ENCODE measurements at regions not wholly inside any gene's neighbourhood (a gene's known extent, or its start where the extent isn't known, plus 50 kb on each side); places are given as distances from the start of the nearest gene placed in this dataset.

DNA sequence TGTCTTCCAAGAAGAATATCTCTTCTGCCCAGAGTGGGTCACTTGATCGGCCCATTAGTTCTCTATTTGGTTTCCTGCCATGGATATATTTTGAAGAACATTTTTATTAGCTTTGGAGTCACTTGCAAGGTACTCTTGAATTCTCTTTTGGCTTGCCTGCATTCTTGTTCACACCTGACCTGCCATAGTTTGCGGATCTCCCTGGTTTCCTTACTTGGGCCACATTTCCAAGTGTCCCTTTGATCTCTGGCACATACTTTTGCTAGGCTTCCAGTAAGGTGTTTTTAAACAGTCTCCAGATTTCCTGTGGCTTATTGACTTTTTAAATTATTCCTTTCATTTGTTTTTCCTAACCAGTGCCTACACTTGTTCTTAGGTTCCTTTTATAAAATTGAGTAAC, 488.5 kb upstream of the MDFIC2 start:
- DNase-seq (ENCODE audit: low read depth) = no peak

GRCh38 chr3:70789878-70790277, 477.4 kb upstream of the MDFIC2 start:
- no peak for DNase-seq (ENCODE audit: low read depth)

- DNase-seq (ENCODE audit: low read depth) = no peak
Observed at GRCh38 chr3:70780790-70781189, 468.4 kb upstream of the MDFIC2 start.

GRCh38 chr3:70779296-70779695, 466.9 kb upstream of the MDFIC2 start:
- DNase-seq (ENCODE audit: low read depth) = no peak

DNA sequence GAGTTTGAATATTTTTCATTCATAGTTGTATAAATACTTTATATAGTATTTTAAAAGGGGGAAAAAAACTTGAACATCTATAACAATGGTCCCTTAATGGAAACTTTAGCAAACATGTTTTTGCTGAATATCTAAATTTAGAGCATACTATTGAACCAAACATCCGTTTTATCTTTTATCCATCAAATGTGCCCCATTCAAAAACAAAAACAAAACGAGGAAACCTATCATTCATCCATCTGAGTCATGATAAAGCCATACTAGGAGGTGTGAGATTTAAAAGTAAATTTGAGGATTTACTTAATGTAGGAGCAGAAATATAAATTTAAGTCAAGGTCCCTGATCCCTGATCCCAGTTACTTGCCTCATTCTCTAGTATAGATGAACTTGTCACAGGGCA, 463.6 kb upstream of the MDFIC2 start:
- no peak for DNase-seq (ENCODE audit: low read depth)

DNA sequence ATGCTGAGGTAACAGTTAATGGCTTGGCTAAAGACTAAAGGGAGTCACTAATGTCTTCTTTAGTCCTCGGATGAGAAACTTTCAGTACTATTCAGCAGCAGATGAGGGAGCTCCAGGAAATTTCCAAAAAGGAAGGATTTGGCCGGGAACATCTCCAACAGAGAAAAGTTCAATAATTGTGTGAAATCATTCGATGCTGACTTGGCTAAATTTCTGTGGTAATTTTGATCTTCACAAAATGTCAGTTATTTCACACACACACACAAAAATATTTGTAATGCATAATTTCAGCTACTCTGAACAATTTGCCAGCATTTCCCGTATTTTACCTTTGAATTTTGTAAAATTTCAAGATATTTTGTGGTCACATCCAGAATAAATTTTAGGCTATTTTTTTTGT, 462.8 kb upstream of the MDFIC2 start:
- DNase-seq (ENCODE audit: low read depth) = no peak

DNA sequence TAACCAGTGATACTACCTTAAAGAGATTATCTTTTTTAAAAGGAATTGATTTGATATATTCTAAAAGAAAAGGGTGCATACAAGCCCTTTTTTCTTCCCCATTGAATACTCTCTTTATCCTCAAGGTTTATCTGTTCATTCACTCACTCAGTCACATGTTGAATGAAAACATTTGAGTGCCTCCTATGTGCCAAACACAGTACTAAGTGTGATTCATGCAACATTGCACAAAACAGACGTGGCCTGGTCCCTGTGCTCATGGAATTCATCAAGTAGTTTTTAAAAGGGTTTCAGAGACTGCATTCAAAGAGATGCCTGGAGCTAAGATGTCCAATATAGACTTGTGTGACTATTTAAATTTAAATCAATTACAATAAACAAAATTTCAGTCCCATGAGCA, 462.2 kb upstream of the MDFIC2 start:
- DNase-seq (ENCODE audit: low read depth) = no peak

- no peak for DNase-seq (ENCODE audit: low read depth)
Observed at GRCh38 chr3:70771426-70772147, 459.1 kb upstream of the MDFIC2 start.

- no peak for DNase-seq (ENCODE audit: low read depth)
Observed at GRCh38 chr3:70770650-70771049, 458.2 kb upstream of the MDFIC2 start.

DNA sequence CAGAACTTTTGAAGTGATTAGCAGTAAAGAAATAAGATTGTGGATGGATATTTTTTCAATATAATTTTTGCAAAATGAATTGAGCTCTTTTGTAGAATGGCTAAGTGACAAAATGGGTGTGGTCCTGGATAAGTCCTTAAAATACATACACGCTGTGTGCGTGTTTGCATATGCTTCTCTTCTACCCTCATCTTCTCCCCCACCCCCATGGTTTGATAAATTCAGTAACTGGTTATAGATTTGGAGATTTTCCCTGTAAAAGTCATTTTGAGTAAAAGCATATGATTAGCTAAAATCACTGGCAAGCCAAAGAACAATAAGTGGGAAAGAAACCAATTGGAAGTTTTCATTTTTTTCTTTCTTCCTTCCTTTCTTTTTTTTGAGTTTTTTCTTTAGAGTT, 453.9 kb upstream of the MDFIC2 start:
- no peak for DNase-seq (ENCODE audit: low read depth)

DNA sequence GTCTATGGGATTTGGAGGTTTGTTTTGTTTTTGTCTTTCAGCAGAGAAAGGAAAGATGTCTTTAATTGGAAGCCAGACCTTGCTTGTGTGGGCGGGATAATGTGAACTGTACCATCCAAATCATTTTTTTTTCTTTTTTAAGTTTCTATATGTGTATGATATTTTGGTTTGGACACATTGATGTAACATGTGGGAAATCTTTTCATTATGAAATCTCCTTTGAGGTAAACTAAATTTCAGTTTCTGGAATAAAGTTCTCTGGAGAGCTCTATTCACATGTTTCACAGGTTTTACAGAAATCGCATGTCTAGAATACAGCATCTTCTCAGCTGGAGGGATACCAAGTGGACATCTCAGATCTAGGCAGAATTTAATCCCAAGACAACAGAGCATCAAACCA, 451.5 kb upstream of the MDFIC2 start:
- no peak for DNase-seq (ENCODE audit: low read depth)

DNA sequence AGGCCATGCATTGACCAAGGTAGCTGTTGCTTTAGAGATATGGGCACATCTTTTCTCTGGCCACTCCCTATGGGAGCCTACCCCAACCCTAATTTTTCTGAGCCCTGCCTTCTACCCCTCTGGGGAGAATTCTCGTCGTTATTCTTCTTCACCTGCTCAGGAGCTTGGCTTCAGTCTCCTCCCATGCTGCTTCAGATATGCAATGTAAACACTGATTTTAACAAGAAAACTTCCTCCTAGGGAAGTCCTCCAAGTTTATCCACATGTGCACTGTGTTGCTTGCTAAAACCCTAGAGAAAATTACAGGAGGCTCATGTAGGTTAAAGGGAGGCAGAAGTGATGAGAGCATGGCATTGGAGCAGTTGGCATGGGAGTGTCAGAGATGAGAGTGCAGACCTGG, 445.2 kb upstream of the MDFIC2 start:
- DNase-seq (ENCODE audit: low read depth) = no peak

GRCh38 chr3:70755526-70755925, 443.1 kb upstream of the MDFIC2 start:
- DNase-seq (ENCODE audit: low read depth) = no peak

DNA sequence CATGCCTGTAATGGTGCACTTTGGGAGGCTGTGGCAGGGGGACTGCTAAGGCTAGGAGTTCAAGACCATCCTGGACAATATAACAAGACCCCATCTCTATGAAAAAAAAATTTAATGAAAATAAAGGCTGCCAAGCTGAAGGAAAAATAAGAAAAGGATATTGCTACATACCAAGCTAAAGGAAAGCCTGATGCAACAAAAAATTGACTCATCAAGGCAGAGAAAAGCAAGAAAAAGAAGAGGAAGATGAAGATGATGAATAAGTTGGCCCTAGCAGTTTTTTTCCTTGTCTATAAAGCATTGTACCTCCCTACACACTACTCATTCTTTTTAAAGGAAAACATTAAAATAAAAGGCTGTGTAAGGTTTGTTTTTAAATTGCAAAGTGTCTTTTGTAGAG, 441.9 kb upstream of the MDFIC2 start:
- no peak for DNase-seq (ENCODE audit: low read depth)

DNA sequence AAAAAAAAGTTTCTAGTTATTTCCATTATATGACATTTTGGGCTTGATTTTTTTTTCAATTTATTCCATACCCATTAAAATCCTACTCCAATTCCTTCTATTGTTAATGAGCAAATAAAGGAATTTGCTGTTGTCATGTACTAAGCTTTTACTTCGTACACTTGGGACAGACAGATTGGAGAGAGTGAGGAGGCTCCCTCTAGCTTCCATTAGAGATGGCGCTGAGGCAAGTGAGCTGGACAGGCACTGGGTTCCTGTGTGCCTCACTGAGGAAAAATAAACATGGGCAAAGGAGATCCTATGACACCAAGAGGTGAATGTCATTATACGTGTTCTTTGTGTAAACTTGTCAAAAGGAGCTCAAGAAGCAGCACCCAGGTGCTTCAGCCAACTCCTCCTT, 441.1 kb upstream of the MDFIC2 start:
- no peak for DNase-seq (ENCODE audit: low read depth)

DNA sequence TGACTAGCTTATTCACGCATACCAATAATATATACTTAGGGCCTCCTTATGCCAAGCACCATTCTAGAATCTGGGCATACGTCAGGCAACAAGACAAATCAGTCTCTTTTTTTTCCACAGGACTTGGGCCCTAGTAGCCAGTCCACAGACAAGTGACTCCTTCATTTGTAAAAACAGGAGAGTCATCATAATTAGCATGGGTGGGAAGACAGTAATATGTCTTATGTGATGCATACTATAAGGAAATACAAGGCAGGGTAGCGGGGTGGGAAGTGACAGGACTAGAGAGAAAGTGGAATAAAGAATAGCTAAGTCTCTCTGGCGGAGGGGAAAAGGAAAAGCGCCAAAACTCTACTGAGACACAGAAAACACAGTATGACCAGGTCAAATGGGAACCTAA, 439.6 kb upstream of the MDFIC2 start:
- DNase-seq (ENCODE audit: low read depth) = no peak

GRCh38 chr3:70749122-70749521, 436.7 kb upstream of the MDFIC2 start:
- no peak for DNase-seq (ENCODE audit: low read depth)

GRCh38 chr3:70748593-70748992, 436.2 kb upstream of the MDFIC2 start:
- no peak for DNase-seq (ENCODE audit: low read depth)

DNA sequence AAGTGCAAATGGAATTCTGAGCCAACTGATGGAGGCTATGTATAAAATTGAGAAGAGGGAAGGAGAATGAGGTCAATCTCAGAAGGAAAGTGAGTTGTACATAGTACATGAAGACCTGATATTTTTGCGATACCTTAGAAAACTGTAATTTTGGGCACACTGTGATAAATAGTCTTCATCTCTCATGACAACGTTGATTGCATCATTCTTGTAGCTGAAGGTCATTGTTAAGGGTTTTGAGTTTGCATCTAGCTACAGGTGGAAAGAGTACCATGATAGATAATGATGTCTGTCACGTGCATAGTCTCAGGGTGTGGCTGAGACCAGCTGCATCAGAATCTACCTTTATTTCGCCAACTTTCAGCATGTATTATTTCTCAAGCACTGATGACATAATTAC, 435.4 kb upstream of the MDFIC2 start:
- no peak for DNase-seq (ENCODE audit: low read depth)

DNA sequence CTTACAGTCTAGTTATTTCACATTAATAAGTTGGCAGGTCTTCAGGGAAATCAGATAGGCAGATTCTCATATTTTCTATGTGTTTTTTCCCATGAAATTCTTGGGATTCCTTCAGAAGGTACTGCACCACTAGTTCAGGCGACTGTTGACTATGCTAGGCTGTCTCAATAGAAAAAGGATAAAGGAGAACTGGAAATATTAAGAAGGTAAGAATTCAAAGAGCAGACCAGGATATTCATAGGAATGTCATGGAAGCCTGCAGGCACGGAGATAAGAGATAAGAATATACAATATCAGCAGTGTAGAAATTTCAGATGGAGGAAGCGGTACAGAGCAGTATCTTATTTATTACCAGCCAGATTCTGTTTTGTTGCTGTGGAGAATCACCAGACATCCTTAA, 432.1 kb upstream of the MDFIC2 start:
- no peak for DNase-seq (ENCODE audit: low read depth)

GRCh38 chr3:70743754-70744153, 431.3 kb upstream of the MDFIC2 start:
- DNase-seq (ENCODE audit: low read depth) = no peak

- no peak for DNase-seq (ENCODE audit: low read depth)
Observed at GRCh38 chr3:70742081-70742480, 429.6 kb upstream of the MDFIC2 start.

GRCh38 chr3:70740872-70741271, 428.4 kb upstream of the MDFIC2 start:
- no peak for DNase-seq (ENCODE audit: low read depth)

GRCh38 chr3:70740071-70740470, 427.6 kb upstream of the MDFIC2 start:
- no peak for DNase-seq (ENCODE audit: low read depth)

DNA sequence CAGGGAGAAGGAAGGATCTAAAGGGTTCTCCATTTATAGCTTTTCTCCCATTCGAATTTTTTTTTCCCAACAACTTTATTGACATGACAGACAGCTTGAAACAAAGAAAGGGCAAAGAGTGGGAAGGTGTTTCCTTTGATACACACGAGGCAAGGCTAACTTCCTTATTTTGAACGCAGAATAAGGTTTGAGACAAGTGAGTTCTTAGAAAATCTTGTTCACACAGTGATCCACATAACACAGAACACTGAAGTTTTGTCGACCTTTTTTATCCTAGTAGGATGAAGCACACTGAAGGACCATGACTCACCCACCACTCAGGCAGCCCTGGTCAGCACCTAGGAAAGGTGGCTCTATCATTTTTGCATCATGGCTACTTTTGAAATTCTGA, 425.8 kb upstream of the MDFIC2 start:
- DNase-seq (ENCODE audit: low read depth) = no peak

Data from HS-27A (cell line).